ENCODE measurements at regions not wholly inside any gene's neighbourhood (a gene's known extent, or its start where the extent isn't known, plus 50 kb on each side); places are given as distances from the start of the nearest gene placed in this dataset.
"Not testable (repeated sequence)": the region's sequence is repeated elsewhere in the genome, so short reads cannot be mapped to it uniquely, and the experiment has no call there.

- DNase-seq: no peak
Measured at GRCh38 chr7:82701949-82702348, 258.4 kb upstream of the CACNA2D1 start.

- no peak for DNase-seq
Measured at GRCh38 chr7:82700741-82701140, 257.2 kb upstream of the CACNA2D1 start.

- no peak for DNase-seq
Measured at GRCh38 chr7:82699773-82700186, 256.2 kb upstream of the CACNA2D1 start.

- no peak for DNase-seq
Measured at GRCh38 chr7:82697897-82698296, 254.3 kb upstream of the CACNA2D1 start.

- no peak for DNase-seq
Measured at GRCh38 chr7:82696631-82697030, 253.1 kb upstream of the CACNA2D1 start.

GRCh38 chr7:82694022-82694421, 250.4 kb upstream of the CACNA2D1 start:
- no peak for DNase-seq

GRCh38 chr7:82690929-82691328, 247.4 kb upstream of the CACNA2D1 start:
- no peak for DNase-seq

- no peak for DNase-seq
Measured at GRCh38 chr7:82685214-82685613, 241.6 kb upstream of the CACNA2D1 start.

GRCh38 chr7:82678716-82679115, 235.1 kb upstream of the CACNA2D1 start:
- no peak for DNase-seq

GRCh38 chr7:82678259-82678658, 234.7 kb upstream of the CACNA2D1 start:
- no peak for DNase-seq

- no peak for DNase-seq
Measured at GRCh38 chr7:82677493-82677892, 233.9 kb upstream of the CACNA2D1 start.

- DNase-seq: no peak
Measured at GRCh38 chr7:82676777-82677463, 233.3 kb upstream of the CACNA2D1 start.

- DNase-seq: no peak
Measured at GRCh38 chr7:82675396-82675795, 231.8 kb upstream of the CACNA2D1 start.

- DNase-seq: no peak
Measured at GRCh38 chr7:82674268-82674667, 230.7 kb upstream of the CACNA2D1 start.

- DNase-seq: no peak
Measured at GRCh38 chr7:82672078-82672477, 228.5 kb upstream of the CACNA2D1 start.

GRCh38 chr7:82669141-82669540, 225.6 kb upstream of the CACNA2D1 start:
- DNase-seq: no peak

- DNase-seq: no peak
Measured at GRCh38 chr7:82668676-82669075, 225.1 kb upstream of the CACNA2D1 start.

GRCh38 chr7:82665966-82666507, 222.5 kb upstream of the CACNA2D1 start:
- no peak for DNase-seq

- DNase-seq: no peak
Measured at GRCh38 chr7:82655965-82656364, 212.4 kb upstream of the CACNA2D1 start.

GRCh38 chr7:82650095-82650494, 206.5 kb upstream of the CACNA2D1 start:
- DNase-seq: not testable (repeated sequence)

- no peak for DNase-seq
Measured at GRCh38 chr7:82633592-82633991, 190.0 kb upstream of the CACNA2D1 start.

- DNase-seq: no peak
Measured at GRCh38 chr7:82631998-82632397, 188.4 kb upstream of the CACNA2D1 start.

- no peak for DNase-seq
Measured at GRCh38 chr7:82629583-82629982, 186.0 kb upstream of the CACNA2D1 start.

GRCh38 chr7:82625377-82625776, 181.8 kb upstream of the CACNA2D1 start:
- DNase-seq: no peak

GRCh38 chr7:82624965-82625364, 181.4 kb upstream of the CACNA2D1 start:
- no peak for DNase-seq
